ENCODE measurements at regions not wholly inside any gene's neighbourhood (a gene's known extent, or its start where the extent isn't known, plus 50 kb on each side); places are given as distances from the start of the nearest gene placed in this dataset.

DNA sequence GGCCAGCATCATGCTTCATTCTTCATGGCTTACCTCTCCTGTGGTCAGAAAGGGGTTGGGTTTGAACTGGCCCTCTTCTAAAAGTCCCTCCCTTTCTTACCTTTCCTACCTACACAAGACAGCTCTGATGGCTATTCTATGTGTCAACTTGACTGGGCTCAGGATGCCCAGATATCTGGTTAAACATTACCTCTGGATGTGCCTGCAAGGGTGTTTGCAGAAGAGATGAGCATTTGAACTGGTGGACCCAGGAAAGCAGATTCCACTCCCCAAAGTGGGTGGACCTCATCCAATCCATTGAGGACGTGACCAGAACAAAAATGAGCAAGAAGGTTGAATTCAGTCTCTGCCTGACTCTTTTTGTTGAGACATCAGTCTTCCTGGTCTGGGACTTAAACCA lies 79.0 kb upstream of the TCF7L2 start:
- Mint-ChIP-seq H3K27me3 (no peaks in the 10 kb centered on the region), H3K4me3 (no peak overlapping the region), H3K27ac (no peak overlapping the region), H3K4me1 (no peaks in the 10 kb centered on the region), H3K9me3 (peaks cover 17 to 25% of the 10 kb centered on the region in 2 donors)
- ATAC-seq (no peak), DNase-seq (no peak)

DNA sequence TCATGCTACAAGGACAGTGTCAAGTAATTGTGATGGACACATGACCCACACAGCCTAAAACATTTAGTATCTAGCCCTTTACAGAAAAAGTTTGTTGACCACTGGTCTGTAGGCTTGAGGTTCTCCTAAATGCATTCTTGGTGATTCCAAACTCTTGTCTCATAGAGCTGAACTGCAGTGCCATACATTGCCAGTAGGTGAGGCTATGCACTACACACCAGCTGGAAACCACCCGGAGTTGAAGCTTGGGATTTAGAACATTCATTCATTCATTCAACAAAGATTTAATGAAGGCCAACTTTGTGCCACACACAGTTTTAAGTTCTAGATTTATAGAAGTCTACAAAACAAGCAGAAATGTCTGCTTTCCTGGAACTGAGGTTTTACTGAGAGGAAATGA lies 77.3 kb upstream of the TCF7L2 start:
- H3K27me3 Mint-ChIP-seq = no peaks in the 10 kb centered on the region
- ATAC-seq = no peak

DNA sequence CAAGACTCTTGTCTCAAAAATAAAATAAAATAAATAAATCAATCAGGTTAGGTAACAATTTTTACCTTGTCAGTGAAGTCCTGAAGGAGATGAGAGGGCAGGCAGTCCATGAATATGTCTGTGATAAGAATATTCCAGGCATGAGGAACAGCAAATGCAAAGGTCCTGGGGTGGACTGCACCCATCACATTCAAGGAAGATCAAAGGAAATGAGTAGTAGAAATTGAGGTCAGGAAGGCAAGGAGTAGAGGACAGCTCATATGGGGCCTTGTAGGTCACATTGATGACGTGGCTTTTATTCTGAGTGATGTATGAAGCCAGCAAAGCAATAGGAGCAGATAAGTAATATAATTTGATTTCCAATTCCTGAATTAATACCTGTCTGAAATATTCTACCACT lies 76.5 kb upstream of the TCF7L2 start:
- ATAC-seq (no peak), DNase-seq (no peak)
- Mint-ChIP-seq H3K4me3 (no peak overlapping the region), H3K27me3 (no peaks in the 10 kb centered on the region), H3K27ac (no peak overlapping the region), H3K4me1 (no peaks in the 10 kb centered on the region), H3K9me3 (peaks cover 13 to 25% of the 10 kb centered on the region in 2 donors)

More for the DNA sequence above, 77.3 kb upstream of the TCF7L2 start:
- Mint-ChIP-seq H3K4me3 (no peak overlapping the region), H3K27ac (no peak overlapping the region), H3K4me1 (no peaks in the 10 kb centered on the region), H3K9me3 (peaks cover 13 to 25% of the 10 kb centered on the region in 2 donors)
- no peak for DNase-seq

DNA sequence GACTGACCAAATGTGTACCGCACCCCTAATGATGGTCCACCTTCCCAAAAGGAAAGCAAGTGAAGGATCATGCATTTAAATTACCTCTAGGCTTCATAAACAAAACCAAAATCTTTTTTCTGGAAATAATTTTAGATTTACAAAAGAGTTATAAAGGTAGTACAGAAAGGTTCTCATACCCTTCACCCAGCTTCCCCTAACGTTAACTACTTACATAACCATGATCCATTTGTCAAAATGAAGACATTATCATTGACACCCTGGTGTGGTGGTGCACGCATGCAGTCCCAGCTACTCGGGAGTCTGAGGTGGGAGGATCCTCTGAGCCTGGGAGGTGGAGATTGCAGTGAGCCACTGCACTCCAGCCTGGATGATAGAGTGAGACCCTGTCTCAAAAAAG lies 75.1 kb upstream of the TCF7L2 start:
- no peaks in the 10 kb centered on the region for H3K4me1 Mint-ChIP-seq
- H3K27ac Mint-ChIP-seq = no peak overlapping the region
- no peak overlapping the region for H3K4me3 Mint-ChIP-seq
- no peaks in the 10 kb centered on the region for H3K27me3 Mint-ChIP-seq
- H3K9me3 Mint-ChIP-seq = peaks cover 13 to 25% of the 10 kb centered on the region in 2 donors
- no peak for ATAC-seq
- no peak for DNase-seq

DNA sequence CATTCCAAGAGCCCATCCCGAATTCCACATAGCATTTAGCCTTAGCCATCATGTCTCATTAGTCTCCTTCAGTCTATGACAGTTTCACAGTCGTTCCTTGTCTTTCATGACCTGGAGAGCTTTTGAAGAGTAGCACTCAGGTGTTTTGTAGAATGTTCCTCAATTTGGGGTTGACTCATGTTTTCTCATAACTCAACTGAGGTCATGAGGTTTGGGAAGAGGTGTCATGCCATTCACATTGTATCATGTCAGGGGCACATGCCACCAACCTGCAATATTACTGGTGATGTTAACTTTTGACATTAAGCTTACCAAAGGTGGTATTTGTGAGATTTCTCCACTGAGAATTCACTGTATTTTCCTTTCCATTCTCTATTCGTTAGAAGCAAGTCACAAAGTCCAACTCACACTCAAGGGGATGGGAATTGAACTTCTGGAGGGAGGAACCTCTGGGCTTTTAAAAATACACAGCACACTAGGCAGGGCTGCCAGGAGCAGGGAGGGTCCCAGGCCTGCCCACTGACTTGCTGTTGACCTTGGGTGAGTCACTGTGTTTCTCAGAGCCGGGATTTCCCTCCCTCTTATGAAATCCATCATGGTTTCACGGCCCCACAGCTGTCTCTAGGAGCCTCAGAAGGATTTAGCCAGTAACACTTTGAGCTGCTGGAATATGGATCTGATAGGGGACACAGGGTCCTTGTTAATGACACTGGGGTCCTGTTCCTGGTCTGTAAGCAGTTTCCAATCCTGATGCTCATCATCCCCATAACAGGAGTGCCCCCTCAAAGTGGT lies 74.4 kb upstream of the TCF7L2 start:
- DNase-seq = no peak
- no peaks in the 10 kb centered on the region for H3K27me3 Mint-ChIP-seq
- no peak overlapping the region for H3K4me3 Mint-ChIP-seq
- H3K27ac Mint-ChIP-seq = no peak overlapping the region
- H3K4me1 Mint-ChIP-seq = no peaks in the 10 kb centered on the region
- H3K9me3 Mint-ChIP-seq = peaks cover 13 to 24% of the 10 kb centered on the region in 2 donors
- ATAC-seq = no peak

DNA sequence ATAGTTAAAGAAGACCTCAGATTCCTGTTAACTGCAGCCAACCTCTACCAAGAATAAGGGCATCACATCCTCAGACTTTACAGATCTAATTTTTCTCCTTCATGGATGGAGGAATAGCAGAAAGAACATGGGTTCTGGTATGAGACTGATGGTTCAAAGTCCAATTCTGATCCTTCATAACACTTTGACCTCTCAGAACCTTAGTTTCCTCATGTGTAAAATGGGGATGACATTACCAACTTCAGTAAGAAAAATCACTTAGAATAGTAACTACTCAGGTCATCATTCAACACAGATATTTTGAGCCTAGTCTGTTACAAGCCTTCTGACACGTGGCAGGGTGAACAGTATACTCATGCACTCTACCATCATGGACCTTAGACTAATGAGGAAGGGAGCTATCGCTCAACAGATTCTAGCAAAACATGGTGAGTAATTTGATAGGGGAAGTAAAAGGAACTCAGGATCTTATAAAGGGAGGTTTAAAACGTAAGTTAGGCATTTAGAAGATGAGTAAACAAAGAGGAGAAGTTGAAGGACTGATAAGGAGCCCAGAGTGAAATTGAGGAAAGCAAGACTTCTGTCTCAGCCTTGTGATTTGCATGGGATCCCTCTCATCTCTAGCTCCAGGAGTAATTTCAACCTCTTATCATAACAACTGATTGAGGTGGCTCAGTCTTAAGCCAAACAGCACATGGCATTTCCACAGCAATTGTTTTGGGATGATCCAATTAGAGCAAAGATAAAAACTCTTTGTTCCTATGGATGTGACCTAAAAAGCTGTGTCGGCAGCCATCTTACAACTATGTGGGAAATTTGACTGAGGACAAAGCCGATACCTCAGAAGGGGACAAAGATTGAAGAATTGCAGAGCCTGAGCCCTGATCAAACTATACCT lies 69.2 kb upstream of the TCF7L2 start:
- H3K4me1 Mint-ChIP-seq = no peaks in the 10 kb centered on the region
- DNase-seq (no peak), ATAC-seq (no peak)
- H3K4me3 Mint-ChIP-seq = no peak overlapping the region
- H3K27ac Mint-ChIP-seq = no peak overlapping the region
- peaks cover 7 to 10% of the 10 kb centered on the region in 2 donors for H3K9me3 Mint-ChIP-seq
- peaks cover 8% of the 10 kb centered on the region for H3K27me3 Mint-ChIP-seq

DNA sequence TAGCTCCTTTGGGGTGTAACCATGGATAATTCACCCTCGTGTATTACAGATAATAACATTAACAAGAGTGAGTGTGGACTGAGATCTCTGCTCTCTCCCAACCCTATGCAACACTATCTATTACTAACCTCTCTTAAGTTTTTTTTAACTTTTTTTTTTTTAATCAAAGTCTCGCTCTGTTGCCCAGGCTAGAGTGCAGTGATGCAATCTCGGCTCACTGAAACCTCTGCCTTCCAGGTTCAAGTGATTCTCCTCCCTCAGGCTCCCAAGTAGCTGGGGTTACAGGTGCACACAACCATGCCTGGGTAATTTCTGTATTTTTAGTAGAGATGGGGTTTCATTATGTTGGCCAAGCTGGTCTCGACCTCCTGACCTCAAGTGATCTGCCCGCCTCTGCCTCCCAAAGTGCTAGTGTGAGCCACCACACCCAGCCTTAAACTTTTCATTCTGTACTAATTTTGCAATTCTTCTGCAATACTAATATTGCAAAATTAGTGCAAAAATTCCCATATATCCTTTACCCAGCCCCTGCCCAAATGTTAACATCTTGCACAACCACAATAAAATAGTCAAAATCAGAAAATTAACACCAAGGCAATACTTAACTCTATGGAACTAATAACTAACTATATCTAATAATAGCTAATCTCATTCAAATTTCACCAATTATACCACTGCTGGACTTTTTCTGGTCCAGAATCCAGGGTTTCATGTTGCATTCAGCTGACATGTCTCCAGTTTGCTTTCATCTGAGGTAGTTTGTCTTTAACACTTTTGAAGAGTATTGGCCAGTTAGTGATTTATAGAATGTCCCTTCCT lies 66.5 kb upstream of the TCF7L2 start:
- H3K27me3 Mint-ChIP-seq = peaks cover 8% of the 10 kb centered on the region
- peaks cover 7 to 10% of the 10 kb centered on the region in 2 donors for H3K9me3 Mint-ChIP-seq
- ATAC-seq = no peak
- H3K27ac Mint-ChIP-seq = no peak overlapping the region
- H3K4me1 Mint-ChIP-seq = no peaks in the 10 kb centered on the region
- DNase-seq = no peak
- H3K4me3 Mint-ChIP-seq = no peak overlapping the region

DNA sequence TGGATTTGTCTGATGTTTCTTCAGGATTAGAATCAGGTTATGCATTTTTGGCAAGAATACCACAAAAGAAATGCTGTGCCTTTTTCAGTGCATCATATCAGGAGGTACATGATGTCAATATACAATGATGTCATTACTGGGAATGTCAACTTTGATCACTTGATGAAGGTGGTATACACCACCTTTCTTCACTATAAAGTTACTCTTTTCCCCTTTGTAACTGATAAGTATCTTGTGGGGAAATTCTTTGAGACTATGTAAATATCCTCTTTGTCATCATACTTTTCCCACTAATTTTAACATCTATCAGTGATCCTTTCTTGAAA lies 65.9 kb upstream of the TCF7L2 start:
- no peak for DNase-seq
- Mint-ChIP-seq H3K4me3 (no peak overlapping the region), H3K27me3 (peaks cover 8% of the 10 kb centered on the region)

DNA sequence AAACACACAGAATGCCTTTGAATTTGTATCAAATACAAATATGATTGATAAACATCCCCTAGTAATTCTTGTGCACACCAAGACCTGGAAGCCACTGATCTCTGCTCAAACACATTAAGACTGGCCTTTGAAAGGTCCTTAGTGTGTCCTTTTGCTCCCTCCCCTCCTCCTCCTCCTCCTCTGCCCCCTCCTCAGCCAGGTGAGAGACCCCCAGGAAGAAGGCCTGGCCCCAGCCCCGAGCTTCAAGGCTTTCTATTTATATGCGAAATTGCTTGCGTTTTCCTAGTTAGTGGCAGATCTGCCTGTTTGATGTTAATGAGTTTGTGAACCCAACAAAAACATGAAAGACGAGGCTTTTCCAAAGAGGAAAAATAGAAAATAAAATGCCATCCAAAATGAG lies 63.6 kb upstream of the TCF7L2 start:
- no peaks in the 10 kb centered on the region for H3K4me1 Mint-ChIP-seq
- H3K9me3 Mint-ChIP-seq = peaks cover 7 to 10% of the 10 kb centered on the region in 2 donors
- DNase-seq = no peak
- H3K27ac Mint-ChIP-seq = no peak overlapping the region
- ATAC-seq = no peak
- H3K27me3 Mint-ChIP-seq = peaks cover 8% of the 10 kb centered on the region
- H3K4me3 Mint-ChIP-seq = no peak overlapping the region

More for the DNA sequence above, 65.9 kb upstream of the TCF7L2 start:
- Mint-ChIP-seq H3K9me3 (peaks cover 7 to 10% of the 10 kb centered on the region in 2 donors), H3K27ac (no peak overlapping the region), H3K4me1 (no peaks in the 10 kb centered on the region)
- no peak for ATAC-seq

DNA sequence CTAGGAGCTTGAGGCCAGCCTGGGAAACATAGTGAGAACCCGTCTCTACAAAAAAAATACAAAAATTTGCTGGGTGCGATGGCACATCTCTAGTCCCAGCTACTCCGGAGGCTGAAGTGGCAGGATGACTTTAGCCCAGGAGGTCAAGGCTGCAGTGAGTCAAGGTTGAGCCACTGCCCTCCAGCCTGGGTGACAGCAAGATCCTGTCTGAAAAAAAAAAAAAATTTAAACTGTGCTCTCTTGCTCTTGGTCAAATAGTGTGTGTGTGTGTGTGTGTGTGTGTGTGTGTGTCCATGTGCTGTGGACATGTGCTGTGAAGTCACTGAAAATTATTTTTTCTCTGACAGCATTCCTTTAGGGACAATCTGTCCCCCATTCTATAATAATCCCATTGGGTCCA lies 62.1 kb upstream of the TCF7L2 start:
- Mint-ChIP-seq H3K4me3 (no peak overlapping the region), H3K27me3 (peaks cover 1% of the 10 kb centered on the region), H3K4me1 (no peaks in the 10 kb centered on the region), H3K27ac (peak overlapping the region in 1 of 2 donors; percentile 52), H3K9me3 (peaks cover 10% of the 10 kb centered on the region in 2 donors)
- ATAC-seq (no peak), DNase-seq (no peak)

DNA sequence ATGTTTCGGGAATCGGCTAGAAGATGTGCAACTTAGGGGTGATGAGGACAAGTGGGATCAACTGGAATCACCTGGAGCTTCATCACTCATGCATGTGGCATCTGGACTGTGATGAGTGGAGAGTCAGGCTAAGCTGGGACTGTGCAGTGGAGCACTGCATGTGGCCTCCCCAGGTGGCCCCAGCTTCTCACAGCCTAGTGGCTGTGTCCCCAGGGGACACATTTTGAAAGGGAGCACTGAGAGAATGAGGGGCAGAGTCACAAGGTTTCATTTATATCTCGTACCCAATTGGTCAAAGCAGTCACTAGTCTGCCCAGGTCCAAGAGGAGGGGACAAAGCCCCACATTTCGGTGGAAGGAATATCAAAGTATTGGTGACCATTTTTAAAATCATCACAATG lies 54.8 kb upstream of the TCF7L2 start:
- Mint-ChIP-seq H3K27ac (no peak overlapping the region), H3K9me3 (peaks cover 0 to 5% of the 10 kb centered on the region in 2 donors), H3K4me3 (no peak overlapping the region), H3K4me1 (no peaks in the 10 kb centered on the region), H3K27me3 (no peaks in the 10 kb centered on the region)
- no peak for ATAC-seq
- no peak for DNase-seq

DNA sequence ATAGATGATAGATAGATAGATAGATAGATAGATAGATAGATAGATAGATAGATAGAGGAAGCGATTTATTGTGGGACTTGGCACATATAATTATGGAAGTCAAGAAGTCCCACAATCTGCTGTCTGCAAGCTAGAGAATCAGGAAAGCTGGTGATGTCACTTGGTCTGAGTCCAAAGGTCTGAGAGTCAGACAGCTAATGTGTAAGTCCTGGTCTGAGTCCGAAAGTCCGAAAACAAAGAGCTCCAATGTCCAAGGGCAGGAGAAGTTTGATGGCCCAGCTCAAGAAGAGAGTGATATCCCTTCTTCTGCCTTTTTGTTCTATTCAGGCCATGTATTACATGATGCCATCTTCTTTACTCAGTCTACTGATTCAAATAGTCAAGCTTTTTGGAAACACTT lies 53.8 kb upstream of the TCF7L2 start:
- ATAC-seq (no peak), DNase-seq (no peak)
- Mint-ChIP-seq H3K4me3 (no peak overlapping the region), H3K4me1 (no peaks in the 10 kb centered on the region), H3K9me3 (peaks cover 0 to 5% of the 10 kb centered on the region in 2 donors), H3K27ac (no peak overlapping the region), H3K27me3 (no peaks in the 10 kb centered on the region)

DNA sequence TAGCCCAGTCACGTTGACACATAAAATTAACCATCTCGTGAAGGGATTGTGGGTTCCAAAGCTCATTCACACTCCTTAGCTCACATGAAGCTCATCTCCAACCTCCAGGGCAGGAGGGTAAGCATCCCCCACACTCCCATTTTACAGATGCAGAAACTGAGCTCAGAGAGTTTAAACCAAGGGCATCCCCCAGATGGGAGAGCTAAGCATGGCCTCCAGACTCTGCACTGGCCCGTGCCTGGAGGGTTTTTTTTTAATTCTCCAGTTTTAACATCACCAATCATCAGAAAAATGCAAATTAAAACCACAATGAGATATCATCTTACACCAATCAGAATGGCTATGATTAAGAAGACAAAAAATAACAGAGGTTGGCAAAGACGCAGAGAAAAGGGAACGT lies 53.3 kb upstream of the TCF7L2 start:
- H3K9me3 Mint-ChIP-seq = peaks cover 0 to 5% of the 10 kb centered on the region in 2 donors
- H3K4me3 Mint-ChIP-seq = no peak overlapping the region
- ATAC-seq (no peak), DNase-seq (no peak)
- no peaks in the 10 kb centered on the region for H3K27me3 Mint-ChIP-seq
- no peaks in the 10 kb centered on the region for H3K4me1 Mint-ChIP-seq
- H3K27ac Mint-ChIP-seq = no peak overlapping the region

DNA sequence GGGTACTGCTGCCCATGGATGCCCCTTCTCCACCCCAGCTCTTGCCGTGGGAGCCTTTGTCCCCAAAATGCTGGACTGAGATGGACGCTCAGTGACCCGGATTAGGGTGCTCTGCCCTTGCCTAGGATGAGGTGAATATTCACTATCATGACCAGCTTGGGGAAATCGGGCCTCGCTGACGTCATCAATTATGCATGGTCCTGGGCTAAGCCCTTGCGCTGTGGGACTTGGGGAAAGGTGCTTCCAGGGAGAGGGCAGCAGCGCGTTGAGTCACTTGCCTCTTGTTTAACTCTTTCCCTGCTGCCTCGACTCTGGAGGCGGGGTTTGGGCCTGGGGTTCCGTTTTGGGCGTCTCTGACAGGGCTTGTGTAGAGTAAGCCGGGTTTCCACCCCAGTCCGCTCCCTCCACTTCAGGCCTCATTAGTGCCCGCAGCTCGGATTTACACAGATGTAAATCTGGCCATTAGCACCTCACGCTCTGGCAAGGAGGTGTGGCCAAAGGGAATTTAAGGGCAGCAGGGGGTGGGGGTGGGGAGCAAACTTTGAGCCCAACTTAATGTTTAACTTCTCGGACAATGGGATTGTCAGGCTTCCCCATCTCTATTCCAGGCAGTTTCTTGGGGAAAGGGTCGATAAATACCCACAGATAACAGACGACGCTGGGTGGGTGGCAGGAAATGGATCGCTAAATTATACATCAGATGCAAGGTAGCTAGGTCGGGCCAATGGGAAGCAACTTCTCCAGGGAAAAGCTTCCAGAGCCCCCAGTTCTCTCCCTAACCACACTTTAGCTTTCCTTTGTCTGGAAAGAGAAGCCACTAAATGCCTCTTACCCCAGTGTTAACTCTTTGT lies 51.3 kb upstream of the TCF7L2 start:
- Mint-ChIP-seq H3K9me3 (no peaks in the 10 kb centered on the region), H3K4me1 (no peaks in the 10 kb centered on the region), H3K27ac (peak overlapping the region; percentile 35 to 77), H3K27me3 (no peaks in the 10 kb centered on the region), H3K4me3 (no peak overlapping the region)
- ATAC-seq (no peak), DNase-seq (no peak)
